ENCODE measurements at regions not wholly inside any gene's neighbourhood (a gene's known extent, or its start where the extent isn't known, plus 50 kb on each side); places are given as distances from the start of the nearest gene placed in this dataset.

DNA sequence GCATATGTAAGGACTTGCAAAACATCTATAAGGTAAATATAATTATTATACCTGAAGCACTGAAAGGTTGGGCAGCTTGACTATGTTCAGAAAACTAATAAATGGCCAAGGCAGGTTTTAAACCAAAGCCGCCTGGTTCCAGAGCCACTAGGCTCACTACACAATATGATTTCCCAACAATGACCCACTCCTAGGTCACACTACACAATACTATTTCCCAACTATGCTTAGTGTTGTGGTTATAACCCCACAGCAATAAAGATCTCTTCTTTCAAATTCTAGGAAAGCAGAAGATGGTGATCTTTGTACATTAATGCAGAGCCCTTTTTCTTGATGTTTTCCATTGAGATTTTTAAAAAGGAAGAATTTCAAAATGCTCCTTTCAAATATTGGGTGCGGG is 180.4 kb downstream of the CYRIA start:
- no peak overlapping the region for H3K27ac ChIP-seq

DNA sequence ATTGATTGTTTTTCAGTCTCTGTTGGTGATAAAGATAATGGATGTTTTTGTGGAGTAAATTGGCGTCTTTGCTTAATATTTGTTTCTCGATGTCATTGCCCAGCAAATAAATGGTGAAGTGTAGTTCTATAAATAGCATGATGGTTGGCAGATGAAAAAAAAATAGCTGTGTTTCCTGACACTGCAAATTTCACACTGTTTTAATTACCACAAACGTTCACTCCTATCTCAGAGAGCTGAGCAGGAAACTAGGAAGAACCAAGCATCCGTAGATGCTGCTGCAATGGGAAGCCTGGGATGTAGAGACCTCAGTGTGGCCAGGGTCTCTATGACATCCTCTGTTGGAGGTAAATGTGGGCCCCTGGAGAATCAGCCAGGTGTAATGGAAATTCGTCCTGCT is 183.2 kb downstream of the CYRIA start:
- no peak overlapping the region for H3K4me3 ChIP-seq (ENCODE audit: low read depth, low read length)
- H3K36me3 ChIP-seq: no peaks in the 10 kb centered on the region
- no peaks in the 10 kb centered on the region for H3K9me3 ChIP-seq (ENCODE audit: severe bottlenecking)
- H3K27me3 ChIP-seq (ENCODE audit: insufficient read depth, low read depth, severe bottlenecking): no peaks in the 10 kb centered on the region
- TF ChIP-seq, protein P1, sequence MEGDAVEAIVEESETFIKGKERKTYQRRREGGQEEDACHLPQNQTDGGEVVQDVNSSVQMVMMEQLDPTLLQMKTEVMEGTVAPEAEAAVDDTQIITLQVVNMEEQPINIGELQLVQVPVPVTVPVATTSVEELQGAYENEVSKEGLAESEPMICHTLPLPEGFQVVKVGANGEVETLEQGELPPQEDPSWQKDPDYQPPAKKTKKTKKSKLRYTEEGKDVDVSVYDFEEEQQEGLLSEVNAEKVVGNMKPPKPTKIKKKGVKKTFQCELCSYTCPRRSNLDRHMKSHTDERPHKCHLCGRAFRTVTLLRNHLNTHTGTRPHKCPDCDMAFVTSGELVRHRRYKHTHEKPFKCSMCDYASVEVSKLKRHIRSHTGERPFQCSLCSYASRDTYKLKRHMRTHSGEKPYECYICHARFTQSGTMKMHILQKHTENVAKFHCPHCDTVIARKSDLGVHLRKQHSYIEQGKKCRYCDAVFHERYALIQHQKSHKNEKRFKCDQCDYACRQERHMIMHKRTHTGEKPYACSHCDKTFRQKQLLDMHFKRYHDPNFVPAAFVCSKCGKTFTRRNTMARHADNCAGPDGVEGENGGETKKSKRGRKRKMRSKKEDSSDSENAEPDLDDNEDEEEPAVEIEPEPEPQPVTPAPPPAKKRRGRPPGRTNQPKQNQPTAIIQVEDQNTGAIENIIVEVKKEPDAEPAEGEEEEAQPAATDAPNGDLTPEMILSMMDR (IDR thresholded peaks at IDR 0.05; ENCODE audit: low read depth, low read length): no peak
- DNase-seq: no peak
- H3K27ac ChIP-seq: no peak overlapping the region

More for the DNA sequence above, 180.4 kb downstream of the CYRIA start:
- TF ChIP-seq, protein P1 (IDR thresholded peaks at IDR 0.05; ENCODE audit: low read depth, low read length): no peak
- no peak overlapping the region for H3K4me3 ChIP-seq (ENCODE audit: low read depth, low read length)
- H3K36me3 ChIP-seq: no peaks in the 10 kb centered on the region
- no peaks in the 10 kb centered on the region for H3K9me3 ChIP-seq (ENCODE audit: severe bottlenecking)
- no peak for DNase-seq
- H3K27me3 ChIP-seq (ENCODE audit: insufficient read depth, low read depth, severe bottlenecking): no peaks in the 10 kb centered on the region

DNA sequence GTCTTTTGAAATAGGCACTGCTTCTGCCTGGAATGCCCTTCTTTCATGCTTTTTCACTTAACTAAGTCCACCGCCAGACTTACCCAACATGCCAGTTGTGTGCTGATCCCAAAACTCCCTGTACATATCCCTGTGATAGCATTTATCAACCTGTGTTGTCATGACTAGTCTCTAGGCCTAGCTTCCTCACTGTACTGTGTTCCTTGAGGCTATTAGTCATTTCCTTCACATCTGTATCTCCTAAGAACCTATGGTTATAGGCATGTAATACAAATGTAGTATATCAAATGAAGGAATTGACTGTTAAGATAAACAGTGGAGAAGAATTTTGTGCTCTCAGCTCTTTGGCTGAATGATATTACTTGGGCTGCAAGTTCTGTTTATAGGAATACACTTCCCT is 184.3 kb downstream of the CYRIA start:
- H3K9me3 ChIP-seq (ENCODE audit: severe bottlenecking): no peaks in the 10 kb centered on the region
- H3K4me3 ChIP-seq (ENCODE audit: low read depth, low read length): no peak overlapping the region
- H3K36me3 ChIP-seq: no peaks in the 10 kb centered on the region
- no peak for DNase-seq
- TF ChIP-seq, protein P1 (IDR thresholded peaks at IDR 0.05; ENCODE audit: low read depth, low read length): no peak
- H3K27ac ChIP-seq: no peak overlapping the region
- H3K27me3 ChIP-seq (ENCODE audit: insufficient read depth, low read depth, severe bottlenecking): no peaks in the 10 kb centered on the region

DNA sequence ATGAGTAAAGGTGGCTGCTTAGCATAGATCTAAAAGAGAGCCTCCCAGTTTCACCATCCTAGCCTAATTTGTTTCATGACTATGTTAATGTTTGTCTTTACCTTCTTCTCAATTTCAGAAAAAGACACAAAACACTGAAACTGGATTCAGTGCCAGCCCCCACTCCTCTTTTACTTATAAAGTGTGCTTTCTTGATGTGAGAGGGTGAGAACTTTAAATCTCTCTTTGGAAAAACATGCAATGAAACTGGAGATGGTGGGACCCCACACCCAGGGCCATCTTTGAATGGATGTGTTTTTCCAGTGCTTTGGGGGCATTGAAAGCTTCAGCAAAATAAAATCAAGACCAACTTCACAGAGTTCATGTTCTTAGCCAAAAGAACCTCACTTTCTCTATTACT is 185.9 kb downstream of the CYRIA start:
- TF ChIP-seq, protein P1 (IDR thresholded peaks at IDR 0.05; ENCODE audit: low read depth, low read length): no peak
- no peaks in the 10 kb centered on the region for H3K36me3 ChIP-seq
- H3K27ac ChIP-seq: no peak overlapping the region
- H3K4me3 ChIP-seq (ENCODE audit: low read depth, low read length): no peak overlapping the region
- H3K27me3 ChIP-seq (ENCODE audit: insufficient read depth, low read depth, severe bottlenecking): no peaks in the 10 kb centered on the region
- H3K9me3 ChIP-seq (ENCODE audit: severe bottlenecking): no peaks in the 10 kb centered on the region
- no peak for DNase-seq

DNA sequence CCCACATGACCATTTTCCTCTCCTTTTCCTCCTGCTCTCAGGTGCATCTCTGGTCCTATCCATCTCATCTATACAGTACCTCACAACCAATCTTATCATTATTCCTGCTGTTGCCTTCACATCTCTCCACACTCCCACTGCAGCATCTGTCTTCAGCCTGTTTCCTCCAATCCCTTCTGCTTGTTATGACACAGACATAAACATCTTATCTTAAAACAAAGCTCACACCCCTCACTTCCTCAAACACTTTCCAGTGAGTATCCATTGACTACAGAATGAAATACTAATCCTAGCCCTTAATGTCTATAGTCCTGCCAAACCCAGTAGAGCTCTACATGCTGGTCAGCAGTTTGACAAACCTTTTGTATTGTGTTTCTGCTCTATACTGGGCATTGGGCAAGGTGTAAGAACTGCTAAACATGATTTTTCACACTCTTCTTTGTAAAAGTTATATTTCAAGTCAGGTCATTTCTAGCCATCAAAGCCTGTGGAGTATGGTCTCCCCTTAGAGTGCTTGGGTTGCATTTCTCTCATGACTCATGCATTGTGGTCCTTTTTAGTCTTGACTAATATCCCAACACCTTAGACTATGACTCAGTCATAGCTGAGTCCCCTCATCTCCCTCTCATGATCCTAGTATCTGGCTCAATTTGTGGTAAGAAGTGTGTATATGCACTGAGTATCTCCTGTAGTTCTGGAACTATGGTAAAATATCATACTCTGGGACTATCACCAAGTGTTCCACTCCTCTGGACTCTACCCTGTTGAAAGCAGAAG is 187.0 kb downstream of the CYRIA start:
- TF ChIP-seq, protein P1 (IDR thresholded peaks at IDR 0.05; ENCODE audit: low read depth, low read length): no peak
- no peaks in the 10 kb centered on the region for H3K36me3 ChIP-seq
- no peak for DNase-seq

DNA sequence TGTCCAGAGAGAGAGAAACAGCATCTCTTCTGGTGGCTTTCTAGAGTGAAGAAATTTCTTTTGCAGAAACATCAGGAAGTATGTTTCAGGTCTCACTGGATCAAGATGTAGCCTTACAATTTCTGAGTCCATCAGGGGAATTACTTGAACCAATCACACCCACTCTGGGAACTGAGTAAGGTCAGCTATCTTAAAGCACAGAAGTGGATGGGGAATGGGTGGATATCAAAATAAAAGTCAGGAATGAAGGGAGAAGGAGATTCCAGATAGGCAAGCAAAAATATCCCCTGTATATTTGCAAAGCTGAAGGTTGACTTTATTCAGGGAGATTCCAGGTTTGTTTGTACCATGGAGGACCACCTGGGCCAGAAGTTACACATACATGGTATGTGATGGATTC is 188.0 kb downstream of the CYRIA start:
- Histone ChIP-seq H3K9me3 (ENCODE audit: severe bottlenecking) (no peaks in the 10 kb centered on the region), H3K27ac (no peak overlapping the region), H3K4me3 (ENCODE audit: low read depth, low read length) (no peak overlapping the region), H3K36me3 (no peaks in the 10 kb centered on the region), H3K27me3 (ENCODE audit: insufficient read depth, low read depth, severe bottlenecking) (no peaks in the 10 kb centered on the region)
- no peak for DNase-seq
- TF ChIP-seq, protein P1 (IDR thresholded peaks at IDR 0.05; ENCODE audit: low read depth, low read length): no peak

More for the DNA sequence above, 187.0 kb downstream of the CYRIA start:
- Histone ChIP-seq H3K27me3 (ENCODE audit: insufficient read depth, low read depth, severe bottlenecking) (no peaks in the 10 kb centered on the region), H3K4me3 (ENCODE audit: low read depth, low read length) (no peak overlapping the region), H3K9me3 (ENCODE audit: severe bottlenecking) (no peaks in the 10 kb centered on the region), H3K27ac (no peak overlapping the region)

All from WERI-Rb-1 (cell line).